CD4-positive, alpha-beta T cell treated with Interleukin-10 for 1 hour (primary cell): ENCODE measurements at regions not wholly inside any gene's neighbourhood (a gene's known extent, or its start where the extent isn't known, plus 50 kb on each side); places are given as distances from the start of the nearest gene placed in this dataset.
"Not testable (repeated sequence)": the region's sequence is repeated elsewhere in the genome, so short reads cannot be mapped to it uniquely, and the experiment has no call there.

Experiments used
- DNase-seq: peaks from one replicate; pipeline ENCODE4 v3.0.0-alpha.2; 2020

GRCh38 chr2:226467221-226467620 is 332.4 kb downstream of the IRS1 start:
- no peak for DNase-seq

- no peak for DNase-seq
Measured at GRCh38 chr2:226466589-226466988, 333.0 kb downstream of the IRS1 start.

GRCh38 chr2:226466124-226466523 is 333.5 kb downstream of the IRS1 start:
- DNase-seq, result no peak

GRCh38 chr2:226464380-226464779 is 335.2 kb downstream of the IRS1 start:
- no peak for DNase-seq

GRCh38 chr2:226463154-226463553 is 336.5 kb downstream of the IRS1 start:
- DNase-seq, result no peak

GRCh38 chr2:226461981-226462380 is 337.6 kb downstream of the IRS1 start:
- no peak for DNase-seq

- DNase-seq, result not testable (repeated sequence)
Measured at GRCh38 chr2:226456144-226456543, 343.5 kb downstream of the IRS1 start.

- DNase-seq, result no peak
Measured at GRCh38 chr2:226452768-226453167, 346.9 kb downstream of the IRS1 start.

GRCh38 chr2:226451486-226451885 is 348.1 kb downstream of the IRS1 start:
- no peak for DNase-seq

GRCh38 chr2:226450141-226450540 is 349.5 kb downstream of the IRS1 start:
- no peak for DNase-seq

GRCh38 chr2:226447338-226448300 is 352.0 kb downstream of the IRS1 start:
- no peak for DNase-seq

GRCh38 chr2:226446406-226447001 is 353.1 kb downstream of the IRS1 start:
- DNase-seq, result no peak

- no peak for DNase-seq
Measured at GRCh38 chr2:226445216-226445861, 354.3 kb downstream of the IRS1 start.

GRCh38 chr2:226443112-226443511 is 356.5 kb downstream of the IRS1 start:
- no peak for DNase-seq

- DNase-seq, result no peak
Measured at GRCh38 chr2:226440127-226440918, 359.3 kb downstream of the IRS1 start.

GRCh38 chr2:226439337-226439736 is 360.3 kb downstream of the IRS1 start:
- no peak for DNase-seq

- no peak for DNase-seq
Measured at GRCh38 chr2:226435146-226435545, 364.5 kb downstream of the IRS1 start.

GRCh38 chr2:226434702-226435101 is 364.9 kb downstream of the IRS1 start:
- DNase-seq, result no peak

- no peak for DNase-seq
Measured at GRCh38 chr2:226431288-226431948, 368.2 kb downstream of the IRS1 start.

- no peak for DNase-seq
Measured at GRCh38 chr2:226429476-226429875, 370.1 kb downstream of the IRS1 start.

GRCh38 chr2:226427538-226428307 is 371.9 kb downstream of the IRS1 start:
- no peak for DNase-seq
